ENCODE measurements at regions not wholly inside any gene's neighbourhood (a gene's known extent, or its start where the extent isn't known, plus 50 kb on each side); places are given as distances from the start of the nearest gene placed in this dataset.
"Not testable (repeated sequence)": the region's sequence is repeated elsewhere in the genome, so short reads cannot be mapped to it uniquely, and the experiment has no call there.

GRCh38 chr6:145570336-145570735 lies 165.0 kb downstream of the EPM2A start:
- H4K91ac ChIP-seq (replicated peaks; ENCODE audit: insufficient read length, low read length); H3K4me3 ChIP-seq (ENCODE audit: extremely low read depth in 1 of 4, insufficient read depth in 2 of 4, low read depth in 3 of 4, low read length in 4 of 4); H3K4me1 ChIP-seq (replicated peaks in 1 of 4; ENCODE audit: control insufficient read depth in 3 of 4, insufficient read depth in 4 of 4, low read length in 3 of 4); H4K5ac ChIP-seq (ENCODE audit: insufficient read length, low read depth, low read length); H3K79me2 ChIP-seq (ENCODE audit: control insufficient read depth in 1 of 2, insufficient read depth in 2 of 2, low read length in 2 of 2); H3K9ac ChIP-seq (replicated peaks in 1 of 4; ENCODE audit: extremely low read depth in 1 of 4, low read depth in 3 of 4, low read length in 3 of 4); H3K27me3 ChIP-seq (replicated peaks in 1 of 4; ENCODE audit: control insufficient read depth in 3 of 4, extremely low read depth in 1 of 4, insufficient read depth in 3 of 4, low read length in 3 of 4); H3K79me1 ChIP-seq (ENCODE audit: low read depth, low read length); H3K27ac ChIP-seq (ENCODE audit: low read depth, low read length); H2BK12ac ChIP-seq (ENCODE audit: low read depth, low read length); H3K23me2 ChIP-seq (ENCODE audit: low read depth, low read length); H3K9me3 ChIP-seq (ENCODE audit: insufficient read depth in 2 of 2, low read depth in 1 of 2, low read length in 1 of 2); H3K56ac ChIP-seq (replicated peaks; ENCODE audit: insufficient read length, low read depth, low read length); H3K23ac ChIP-seq (ENCODE audit: insufficient read length); H2BK120ac ChIP-seq (replicated peaks; ENCODE audit: low read depth, low read length); DNase-seq (ENCODE audit: low read depth in 1 of 2, low spot score in 2 of 2); H2AK5ac ChIP-seq (ENCODE audit: low read depth, low read length); H3K14ac ChIP-seq (ENCODE audit: insufficient read length); H2BK20ac ChIP-seq (ENCODE audit: low read length); H3K18ac ChIP-seq (ENCODE audit: extremely low read depth, low read length); POLR2A ChIA-PET (ENCODE audit: partially characterized antibody); H4K8ac ChIP-seq (ENCODE audit: extremely low read depth, insufficient read depth, low read length); H3K36me3 ChIP-seq (ENCODE audit: control insufficient read depth in 2 of 4, insufficient read depth in 4 of 4, low read length in 3 of 4); H4K20me1 ChIP-seq (replicated peaks in 1 of 2; ENCODE audit: control insufficient read depth in 1 of 2, insufficient read depth in 2 of 2, low read length in 2 of 2); H3K4ac ChIP-seq (replicated peaks; ENCODE audit: insufficient read length, low read depth, low read length); H3K4me2 ChIP-seq (ENCODE audit: insufficient read depth in 1 of 2, low read depth in 2 of 2, low read length in 2 of 2); H2AFZ ChIP-seq (ENCODE audit: low read length); FAIRE-seq; CTCF ChIA-PET (ENCODE audit: partially characterized antibody); H2BK15ac ChIP-seq (ENCODE audit: low read length); H2BK5ac ChIP-seq (ENCODE audit: low read depth, low read length): not testable (repeated sequence)
- WGBS, 2 experiments (ENCODE audit: extremely low coverage in 1 of 2, insufficient coverage in 1 of 2, insufficient read length in 1 of 2, insufficient replicate concordance in 2 of 2, low coverage in 1 of 2, low lambda C conversion rate in 2 of 2, missing lambda C conversion rate in 1 of 2): 86% methylated on average over 1 of the region's 1 CpG; no CpG with 5 or more reads in 1 of the 2 experiments

DNA sequence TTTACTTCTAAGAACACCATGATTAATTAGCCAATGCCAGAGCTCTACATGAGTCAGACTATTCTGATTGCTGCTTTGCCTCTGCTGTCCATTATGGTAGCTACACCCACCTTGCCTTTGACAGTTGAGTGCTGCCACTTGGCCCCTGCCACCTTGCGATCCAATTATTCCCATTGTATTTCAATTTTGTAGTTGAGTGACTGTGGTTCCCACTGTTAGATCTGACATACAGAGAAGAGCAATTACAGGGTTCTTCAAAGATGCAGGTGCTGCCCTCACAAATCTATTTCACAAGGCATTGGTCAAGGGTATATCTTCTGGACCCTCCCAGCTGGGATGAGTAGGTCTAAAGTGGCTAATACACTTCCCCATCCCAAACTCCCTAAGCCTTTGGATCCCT lies 161.1 kb downstream of the EPM2A start:
- H2AFZ ChIP-seq (ENCODE audit: low read length); H4K20me1 ChIP-seq (replicated peaks in 1 of 2; ENCODE audit: control insufficient read depth in 1 of 2, insufficient read depth in 2 of 2, low read length in 2 of 2); H3K4me3 ChIP-seq (ENCODE audit: extremely low read depth in 1 of 4, insufficient read depth in 2 of 4, low read depth in 3 of 4, low read length in 4 of 4); H3K4me2 ChIP-seq (ENCODE audit: insufficient read depth in 1 of 2, low read depth in 2 of 2, low read length in 2 of 2); H2AK5ac ChIP-seq (ENCODE audit: low read depth, low read length); H3K23ac ChIP-seq (ENCODE audit: insufficient read length); H2BK12ac ChIP-seq (ENCODE audit: low read depth, low read length); H3K27ac ChIP-seq (ENCODE audit: low read depth, low read length); FAIRE-seq; H4K8ac ChIP-seq (ENCODE audit: extremely low read depth, insufficient read depth, low read length); H4K91ac ChIP-seq (replicated peaks; ENCODE audit: insufficient read length, low read length); H3K9ac ChIP-seq (replicated peaks in 1 of 4; ENCODE audit: extremely low read depth in 1 of 4, low read depth in 3 of 4, low read length in 3 of 4); DNase-seq (ENCODE audit: low read depth in 1 of 2, low spot score in 2 of 2); H3K9me3 ChIP-seq (ENCODE audit: insufficient read depth in 2 of 2, low read depth in 1 of 2, low read length in 1 of 2); H3K23me2 ChIP-seq (ENCODE audit: low read depth, low read length); H3K18ac ChIP-seq (ENCODE audit: extremely low read depth, low read length); H3K4ac ChIP-seq (replicated peaks; ENCODE audit: insufficient read length, low read depth, low read length); H4K5ac ChIP-seq (ENCODE audit: insufficient read length, low read depth, low read length); H3K79me1 ChIP-seq (ENCODE audit: low read depth, low read length); CTCF ChIA-PET (ENCODE audit: partially characterized antibody); H2BK20ac ChIP-seq (ENCODE audit: low read length); POLR2A ChIA-PET (ENCODE audit: partially characterized antibody); H2BK5ac ChIP-seq (ENCODE audit: low read depth, low read length); H3K79me2 ChIP-seq (ENCODE audit: control insufficient read depth in 1 of 2, insufficient read depth in 2 of 2, low read length in 2 of 2); H2BK15ac ChIP-seq (ENCODE audit: low read length); H3K4me1 ChIP-seq (replicated peaks in 1 of 4; ENCODE audit: control insufficient read depth in 3 of 4, insufficient read depth in 4 of 4, low read length in 3 of 4); H3K14ac ChIP-seq (ENCODE audit: insufficient read length); H3K36me3 ChIP-seq (ENCODE audit: control insufficient read depth in 2 of 4, insufficient read depth in 4 of 4, low read length in 3 of 4); H2BK120ac ChIP-seq (replicated peaks; ENCODE audit: low read depth, low read length); H3K27me3 ChIP-seq (replicated peaks in 1 of 4; ENCODE audit: control insufficient read depth in 3 of 4, extremely low read depth in 1 of 4, insufficient read depth in 3 of 4, low read length in 3 of 4); H3K56ac ChIP-seq (replicated peaks; ENCODE audit: insufficient read length, low read depth, low read length): not testable (repeated sequence)
- WGBS, 2 experiments (ENCODE audit: extremely low coverage in 1 of 2, insufficient coverage in 1 of 2, insufficient read length in 1 of 2, insufficient replicate concordance in 2 of 2, low coverage in 1 of 2, low lambda C conversion rate in 2 of 2, missing lambda C conversion rate in 1 of 2): 88% methylated on average over 1 of the region's 1 CpG; no CpG with 5 or more reads in 1 of the 2 experiments

Data from H1 (cell line).